ENCODE measurements at regions not wholly inside any gene's neighbourhood (a gene's known extent, or its start where the extent isn't known, plus 50 kb on each side); places are given as distances from the start of the nearest gene placed in this dataset.

DNA sequence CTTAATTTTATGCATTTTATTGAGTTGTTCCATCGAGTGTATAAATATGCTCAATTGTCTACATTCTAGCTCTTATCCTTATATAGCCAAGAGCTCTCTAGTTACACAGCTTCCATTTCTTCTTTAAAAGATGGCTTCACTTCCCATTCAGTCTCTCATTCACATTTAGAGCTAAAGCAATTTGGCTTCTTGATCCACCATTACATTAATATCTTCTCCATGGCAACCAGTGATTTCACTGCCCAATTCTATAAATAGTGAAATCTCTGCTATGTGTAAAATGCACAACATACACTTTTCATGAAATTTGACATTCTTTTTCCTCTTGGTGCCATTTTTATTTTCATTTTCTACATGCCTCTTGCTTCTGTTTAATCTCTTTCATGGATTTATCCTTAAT is 696.9 kb upstream of the ATXN8OS start:
- no peak for TF ChIP-seq FOXM1 (IDR thresholded peaks at IDR 0.05; ENCODE audit: borderline replicate concordance, low read depth)

DNA sequence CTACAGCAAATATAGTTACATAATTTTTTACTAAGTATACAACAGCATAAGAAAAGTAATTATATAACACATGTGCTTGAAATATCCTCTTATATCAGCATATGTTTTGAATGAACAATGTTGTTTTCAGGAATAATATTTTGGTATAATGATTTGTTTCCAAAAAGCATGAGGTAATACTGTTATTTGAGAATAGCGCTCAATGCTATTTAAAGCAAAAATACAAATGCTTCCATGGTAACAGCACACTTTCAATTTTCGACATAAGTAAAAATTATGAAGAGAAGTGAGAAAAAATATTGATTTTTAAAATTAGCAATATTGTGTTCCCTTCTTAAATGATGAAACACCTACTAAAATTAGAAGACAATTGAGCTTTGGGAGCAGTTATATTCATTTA is 715.9 kb upstream of the ATXN8OS start:
- TF ChIP-seq ZBTB7A (IDR thresholded peaks at IDR 0.05; ENCODE audit: low read depth) (no peak), NFIC (IDR thresholded peaks at IDR 0.05) (no peak), TAF1 (IDR thresholded peaks at IDR 0.05; ENCODE audit: low read depth) (no peak), TEAD4 (IDR thresholded peaks at IDR 0.05) (no peak), TCF12 (IDR thresholded peaks at IDR 0.05; ENCODE audit: low read depth) (no peak), RAD21 (IDR thresholded peaks at IDR 0.05; ENCODE audit: low read depth) (no peak), REST (IDR thresholded peaks at IDR 0.05; ENCODE audit: low read depth) (no peak), CREB1 (IDR thresholded peaks at IDR 0.05; ENCODE audit: low read depth) (no peak)

- no peak for TF ChIP-seq CEBPB (IDR thresholded peaks at IDR 0.05)
- TF ChIP-seq NFIC (IDR thresholded peaks at IDR 0.05), result no peak
- no peak for TF ChIP-seq TCF12 (IDR thresholded peaks at IDR 0.05; ENCODE audit: low read depth)
- TF ChIP-seq, protein P1, sequence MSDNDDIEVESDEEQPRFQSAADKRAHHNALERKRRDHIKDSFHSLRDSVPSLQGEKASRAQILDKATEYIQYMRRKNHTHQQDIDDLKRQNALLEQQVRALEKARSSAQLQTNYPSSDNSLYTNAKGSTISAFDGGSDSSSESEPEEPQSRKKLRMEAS (IDR thresholded peaks at IDR 0.05), result no peak
- TF ChIP-seq CREB1 (IDR thresholded peaks at IDR 0.05; ENCODE audit: low read depth), result no peak
- no peak for TF ChIP-seq USF1 (IDR thresholded peaks at IDR 0.05)
- no peak for TF ChIP-seq TEAD4 (IDR thresholded peaks at IDR 0.05)
Measured at GRCh38 chr13:69389899-69390298, 717.7 kb upstream of the ATXN8OS start.

GRCh38 chr13:69373747-69374425 is 733.7 kb upstream of the ATXN8OS start:
- TF ChIP-seq CEBPB (IDR thresholded peaks at IDR 0.05), result no peak
- TF ChIP-seq RAD21 (IDR thresholded peaks at IDR 0.05; ENCODE audit: low read depth), result no peak
- TF ChIP-seq EP300 (IDR thresholded peaks at IDR 0.05; ENCODE audit: borderline replicate concordance), result no peak
- no peak for TF ChIP-seq USF1 (IDR thresholded peaks at IDR 0.05)
- no peak for TF ChIP-seq CREB1 (IDR thresholded peaks at IDR 0.05; ENCODE audit: low read depth)
- no peak for TF ChIP-seq TCF12 (IDR thresholded peaks at IDR 0.05; ENCODE audit: low read depth)
- no peak for TF ChIP-seq TEAD4 (IDR thresholded peaks at IDR 0.05)
- TF ChIP-seq REST (IDR thresholded peaks at IDR 0.05; ENCODE audit: low read depth), result no peak
- no peak for TF ChIP-seq FOXM1 (IDR thresholded peaks at IDR 0.05; ENCODE audit: borderline replicate concordance, low read depth)
- TF ChIP-seq EGR1 (IDR thresholded peaks at IDR 0.05), result no peak
- TF ChIP-seq TAF1 (IDR thresholded peaks at IDR 0.05; ENCODE audit: low read depth), result no peak
- no peak for TF ChIP-seq YY1 (IDR thresholded peaks at IDR 0.05; ENCODE audit: low read depth)
- no peak for TF ChIP-seq ZBTB7A (IDR thresholded peaks at IDR 0.05; ENCODE audit: low read depth)
- TF ChIP-seq NFIC (IDR thresholded peaks at IDR 0.05), result no peak

- TF ChIP-seq REST (IDR thresholded peaks at IDR 0.05; ENCODE audit: low read depth) (no peak), NFIC (IDR thresholded peaks at IDR 0.05) (no peak), CEBPB (IDR thresholded peaks at IDR 0.05) (no peak), USF1 (IDR thresholded peaks at IDR 0.05) (no peak), FOXM1 (IDR thresholded peaks at IDR 0.05; ENCODE audit: borderline replicate concordance, low read depth) (no peak), TAF1 (IDR thresholded peaks at IDR 0.05; ENCODE audit: low read depth) (no peak), EGR1 (IDR thresholded peaks at IDR 0.05) (no peak), CREB1 (IDR thresholded peaks at IDR 0.05; ENCODE audit: low read depth) (no peak), EP300 (IDR thresholded peaks at IDR 0.05; ENCODE audit: borderline replicate concordance) (no peak), ZBTB7A (IDR thresholded peaks at IDR 0.05; ENCODE audit: low read depth) (no peak), YY1 (IDR thresholded peaks at IDR 0.05; ENCODE audit: low read depth) (no peak), TCF12 (IDR thresholded peaks at IDR 0.05; ENCODE audit: low read depth) (no peak)
- TF ChIP-seq, protein P1 (IDR thresholded peaks at IDR 0.05), result no peak
Measured at GRCh38 chr13:69363360-69363759, 744.3 kb upstream of the ATXN8OS start.
